NCI-H446 treated with DMSO at 0.1 percent for 48 hours (cell line): ENCODE measurements at regions not wholly inside any gene's neighbourhood (a gene's known extent, or its start where the extent isn't known, plus 50 kb on each side); places are given as distances from the start of the nearest gene placed in this dataset.
"Not testable (repeated sequence)": the region's sequence is repeated elsewhere in the genome, so short reads cannot be mapped to it uniquely, and the experiment has no call there.

ENCODE experiments used
- DNase-seq: peaks from one replicate; lab custom pipeline; 2025; lab: John Stamatoyannopoulos, UW

- not testable (repeated sequence) for DNase-seq
Measured at GRCh38 chr11:86166287-86166686, 78.3 kb upstream of the EED start.

GRCh38 chr11:86164106-86164505, 80.4 kb upstream of the EED start:
- no peak for DNase-seq

- DNase-seq, result not testable (repeated sequence)
Measured at GRCh38 chr11:86163221-86163876, 81.2 kb upstream of the EED start.

- no peak for DNase-seq
Measured at GRCh38 chr11:86162239-86162638, 82.3 kb upstream of the EED start.

GRCh38 chr11:86161837-86162236, 82.7 kb upstream of the EED start:
- no peak for DNase-seq

GRCh38 chr11:86161336-86161735, 83.2 kb upstream of the EED start:
- no peak for DNase-seq

- no peak for DNase-seq
Measured at GRCh38 chr11:86160541-86161149, 83.9 kb upstream of the EED start.

GRCh38 chr11:86159581-86159891, 85.0 kb upstream of the EED start:
- DNase-seq, result no peak

GRCh38 chr11:86158704-86159580, 85.6 kb upstream of the EED start:
- DNase-seq, result no peak

GRCh38 chr11:86157797-86158378, 86.7 kb upstream of the EED start:
- DNase-seq, result no peak

GRCh38 chr11:86156397-86156955, 87.6 kb upstream of the PICALM start:
- no peak for DNase-seq

GRCh38 chr11:86155200-86155844, 86.4 kb upstream of the PICALM start:
- no peak for DNase-seq

GRCh38 chr11:86153439-86153838, 84.6 kb upstream of the PICALM start:
- no peak for DNase-seq

GRCh38 chr11:86152901-86153300, 84.0 kb upstream of the PICALM start:
- no peak for DNase-seq

GRCh38 chr11:86152006-86152862, 83.3 kb upstream of the PICALM start:
- no peak for DNase-seq

GRCh38 chr11:86151174-86152005, 82.5 kb upstream of the PICALM start:
- DNase-seq, result no peak

GRCh38 chr11:86150847-86151173, 81.9 kb upstream of the PICALM start:
- DNase-seq, result no peak

GRCh38 chr11:86149792-86150191, 80.9 kb upstream of the PICALM start:
- DNase-seq, result no peak

GRCh38 chr11:86148345-86148747, 79.5 kb upstream of the PICALM start:
- DNase-seq, result no peak

GRCh38 chr11:86147004-86147403, 78.1 kb upstream of the PICALM start:
- no peak for DNase-seq
